ENCODE measurements at regions not wholly inside any gene's neighbourhood (a gene's known extent, or its start where the extent isn't known, plus 50 kb on each side); places are given as distances from the start of the nearest gene placed in this dataset.
A peak's percentile ranks its signal among the peaks of the same experiment; 100 is the strongest.

DNA sequence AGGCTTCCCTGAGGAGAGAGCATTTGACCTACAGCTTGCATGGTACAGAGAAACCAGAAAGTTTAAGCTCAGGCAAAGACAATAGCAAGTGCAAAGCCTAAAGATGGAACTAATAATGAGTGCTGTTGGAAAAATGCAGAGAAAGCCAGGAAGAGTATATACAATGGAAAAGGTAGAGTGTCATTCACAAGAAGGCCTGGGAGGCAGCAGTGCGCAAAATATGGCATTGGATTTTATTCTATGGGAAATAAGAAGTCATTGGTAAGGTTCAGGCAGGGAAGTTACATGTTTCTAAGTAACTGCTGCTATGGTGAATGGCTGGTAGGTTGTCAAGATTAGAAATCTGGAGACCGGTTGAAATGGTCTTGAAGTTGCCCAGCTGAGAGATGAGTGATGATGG is 2167.3 kb upstream of the CELF4 start:
- H3K36me3 Mint-ChIP-seq = peaks cover 6% of the 10 kb centered on the region
- TF ChIP-seq, protein P1, sequence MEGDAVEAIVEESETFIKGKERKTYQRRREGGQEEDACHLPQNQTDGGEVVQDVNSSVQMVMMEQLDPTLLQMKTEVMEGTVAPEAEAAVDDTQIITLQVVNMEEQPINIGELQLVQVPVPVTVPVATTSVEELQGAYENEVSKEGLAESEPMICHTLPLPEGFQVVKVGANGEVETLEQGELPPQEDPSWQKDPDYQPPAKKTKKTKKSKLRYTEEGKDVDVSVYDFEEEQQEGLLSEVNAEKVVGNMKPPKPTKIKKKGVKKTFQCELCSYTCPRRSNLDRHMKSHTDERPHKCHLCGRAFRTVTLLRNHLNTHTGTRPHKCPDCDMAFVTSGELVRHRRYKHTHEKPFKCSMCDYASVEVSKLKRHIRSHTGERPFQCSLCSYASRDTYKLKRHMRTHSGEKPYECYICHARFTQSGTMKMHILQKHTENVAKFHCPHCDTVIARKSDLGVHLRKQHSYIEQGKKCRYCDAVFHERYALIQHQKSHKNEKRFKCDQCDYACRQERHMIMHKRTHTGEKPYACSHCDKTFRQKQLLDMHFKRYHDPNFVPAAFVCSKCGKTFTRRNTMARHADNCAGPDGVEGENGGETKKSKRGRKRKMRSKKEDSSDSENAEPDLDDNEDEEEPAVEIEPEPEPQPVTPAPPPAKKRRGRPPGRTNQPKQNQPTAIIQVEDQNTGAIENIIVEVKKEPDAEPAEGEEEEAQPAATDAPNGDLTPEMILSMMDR (IDR thresholded peaks at IDR 0.05) = peak; percentile 27
- no peak for TF ChIP-seq EZH2phosphoT487 (IDR thresholded peaks at IDR 0.05)
- TF ChIP-seq EZH2 (IDR thresholded peaks at IDR 0.05) = no peak

DNA sequence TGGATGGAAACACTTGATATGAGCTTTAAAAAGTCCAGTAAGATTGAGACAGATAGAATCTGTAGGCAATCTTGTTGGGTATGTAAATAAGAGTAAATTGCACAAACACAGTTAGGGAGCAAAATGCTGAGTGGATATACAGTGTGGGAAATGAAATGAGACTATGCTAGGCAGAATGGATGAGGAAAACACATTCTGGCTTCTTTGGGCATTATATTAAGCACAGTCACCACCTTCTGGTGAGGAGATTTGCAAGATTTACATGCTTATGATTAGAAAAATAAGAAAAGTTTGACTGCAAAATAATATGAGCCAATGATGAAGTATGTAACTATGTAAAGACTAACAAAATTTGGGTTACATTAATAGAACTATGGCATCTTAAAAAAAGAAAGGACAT is 2165.0 kb upstream of the CELF4 start:
- Histone ChIP-seq H3K79me2 (ENCODE audit: low read depth) (no peaks in the 10 kb centered on the region), H3F3A (ENCODE audit: low read depth) (no peaks in the 10 kb centered on the region), H3K27ac (no peak overlapping the region), H3K9me3 (ENCODE audit: low read depth) (no peaks in the 10 kb centered on the region), H2AFZ (replicated peaks) (no peak overlapping the region), H3K4me3 (no peak overlapping the region), H3K36me3 (no peaks in the 10 kb centered on the region), H4K20me1 (ENCODE audit: low read depth) (no peaks in the 10 kb centered on the region), H3K4me1 (peaks cover 5% of the 10 kb centered on the region), H3K27me3 (no peaks in the 10 kb centered on the region), H3K4me2 (no peak overlapping the region), H3K9ac (no peak overlapping the region)
- TF ChIP-seq EZH2phosphoT487 (IDR thresholded peaks at IDR 0.05) = no peak
- TF ChIP-seq, protein P1 (IDR thresholded peaks at IDR 0.05) = no peak
- TF ChIP-seq EZH2 (IDR thresholded peaks at IDR 0.05) = no peak
- Mint-ChIP-seq H3K27me3 (ENCODE audit: insufficient read depth, low read depth) (no peaks in the 10 kb centered on the region), H3K4me1 (peaks cover 5% of the 10 kb centered on the region), H3K27ac (no peak overlapping the region), H3K36me3 (peaks cover 4% of the 10 kb centered on the region), H3K9me3 (no peaks in the 10 kb centered on the region), H3K4me3 (no peak overlapping the region)
- no peak for DNase-seq (ENCODE audit: low spot score)

More for the DNA sequence above, 2167.3 kb upstream of the CELF4 start:
- Histone ChIP-seq H2AFZ (replicated peaks) (no peak overlapping the region), H3K9me3 (ENCODE audit: low read depth) (no peaks in the 10 kb centered on the region), H3K27ac (no peak overlapping the region), H3K4me2 (no peak overlapping the region), H3K27me3 (no peaks in the 10 kb centered on the region), H3K4me3 (no peak overlapping the region), H3F3A (ENCODE audit: low read depth) (no peaks in the 10 kb centered on the region), H3K36me3 (no peaks in the 10 kb centered on the region), H3K79me2 (ENCODE audit: low read depth) (no peaks in the 10 kb centered on the region), H4K20me1 (ENCODE audit: low read depth) (no peaks in the 10 kb centered on the region), H3K4me1 (peaks cover 5% of the 10 kb centered on the region), H3K9ac (no peak overlapping the region)
- Mint-ChIP-seq H3K27ac (no peak overlapping the region), H3K9me3 (no peaks in the 10 kb centered on the region), H3K4me1 (peaks cover 5% of the 10 kb centered on the region), H3K4me3 (no peak overlapping the region), H3K27me3 (ENCODE audit: insufficient read depth, low read depth) (no peaks in the 10 kb centered on the region)
- no peak for DNase-seq (ENCODE audit: low spot score)

DNA sequence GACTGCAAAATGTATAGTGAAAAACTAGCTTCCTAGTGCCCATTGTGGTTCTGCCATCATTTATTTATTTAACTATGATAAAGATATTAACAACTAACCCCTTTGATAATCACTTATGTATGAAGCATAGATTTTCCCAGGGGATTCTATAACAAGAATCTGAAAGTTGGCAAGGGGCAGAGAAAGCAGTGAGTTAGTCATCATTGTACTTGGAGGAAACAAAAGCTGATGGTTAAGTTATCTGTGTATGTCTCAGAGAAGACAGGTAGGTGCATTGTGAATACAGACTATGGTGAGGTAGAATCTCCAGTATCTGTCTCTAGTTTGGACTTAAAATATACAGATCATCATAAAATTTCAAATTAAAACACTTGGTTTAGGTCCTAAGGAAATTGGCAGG is 2159.1 kb upstream of the CELF4 start:
- no peak for DNase-seq (ENCODE audit: low spot score)
- Mint-ChIP-seq H3K27me3 (ENCODE audit: insufficient read depth, low read depth) (no peaks in the 10 kb centered on the region), H3K4me1 (peaks cover 5% of the 10 kb centered on the region), H3K4me3 (no peak overlapping the region), H3K27ac (no peak overlapping the region), H3K36me3 (no peaks in the 10 kb centered on the region), H3K9me3 (no peaks in the 10 kb centered on the region)
- Histone ChIP-seq H3K9me3 (ENCODE audit: low read depth) (no peaks in the 10 kb centered on the region), H3F3A (ENCODE audit: low read depth) (no peaks in the 10 kb centered on the region), H3K4me1 (peaks cover 5% of the 10 kb centered on the region), H3K27ac (no peak overlapping the region), H3K36me3 (no peaks in the 10 kb centered on the region), H4K20me1 (ENCODE audit: low read depth) (no peaks in the 10 kb centered on the region), H3K4me3 (no peak overlapping the region), H3K4me2 (no peak overlapping the region), H3K79me2 (ENCODE audit: low read depth) (no peaks in the 10 kb centered on the region), H3K27me3 (no peaks in the 10 kb centered on the region), H2AFZ (replicated peaks) (no peak overlapping the region), H3K9ac (no peak overlapping the region)
- TF ChIP-seq, protein P1 (IDR thresholded peaks at IDR 0.05) = no peak
- TF ChIP-seq EZH2phosphoT487 (IDR thresholded peaks at IDR 0.05) (no peak), EZH2 (IDR thresholded peaks at IDR 0.05) (no peak)
